Psoas muscle (tissue), 7 donors: ENCODE measurements at regions not wholly inside any gene's neighbourhood (a gene's known extent, or its start where the extent isn't known, plus 50 kb on each side); places are given as distances from the start of the nearest gene placed in this dataset.

Experiments used
- ATAC-seq, 4 donors: fragments of 200-7000 bp; cut with Tn5 transposase; one replicate each; pipeline ENCODE4 v1.9.1; 2020; ENCODE audit warnings: moderate library complexity in 3 of 4, mild to moderate bottlenecking in 2 of 4
- DNase-seq, 2 donors: peaks; one replicate each; pipeline ENCODE4 v3.0.0-alpha.2; 2020
- H3K27ac ChIP-seq: fragments of 200-600 bp; one replicate; pipeline ENCODE4 v1.8.0; 2022
- H3K27me3 ChIP-seq, 3 donors: fragments of 200-600 bp in 1 of 3; one replicate each; pipeline versions ENCODE4 v1.6.1 to v1.8.0; 2013 to 2022; ENCODE audit warnings: low read length in 2 of 3, mild to moderate bottlenecking in 2 of 3, moderate library complexity in 1 of 3; ENCODE audit not compliant: insufficient read depth in 3 of 3
- H3K36me3 ChIP-seq, 2 donors: fragments of 200-600 bp in 1 of 2; one replicate each; pipeline versions ENCODE4 v1.6.1 to v1.8.0; 2013 to 2022; ENCODE audit warnings: low read depth in 1 of 2, mild to moderate bottlenecking in 1 of 2, moderate library complexity in 1 of 2; ENCODE audit not compliant: insufficient read depth in 1 of 2
- H3K4me1 ChIP-seq: fragments of 200-600 bp; one replicate; pipeline ENCODE4 v1.8.0; 2022
- H3K4me3 ChIP-seq: fragments of 200-600 bp; one replicate; pipeline ENCODE4 v1.8.0; 2022; ENCODE audit warnings: mild to moderate bottlenecking
- H3K9me3 ChIP-seq: fragments of 200-600 bp; one replicate; pipeline ENCODE4 v1.8.0; 2022
- CTCF ChIP-seq: fragments of 200-600 bp; IDR thresholded peaks from one replicate; pipeline ENCODE4 v1.8.0; 2022; ENCODE audit warnings: antibody characterized with exemption
- WGBS, 3 donors: extraction: QIAGEN DNeasy Blood & Tissue Kit; methylation state at CpG; one replicate each; pipeline versions ENCODE4 v1.1.6 to v1.1.7; 2013; 5-methylcytosine and 5-hydroxymethylcytosine counted together
- intact Hi-C, 2 donors: fragments of 100-400 bp; cut with DNase I; formaldehyde crosslinking; loops; one replicate each; pipeline versions ENCODE4 v1.11.0 to v1.14.2; 2022
- donor health status: healthy with polysubstance abuse.
- donor health status: DM: no; HTN: no; CAD: no; lungs with moderate emphysema.
- donor health status: Bipolar disorder and iron deficiency.
- donor health status: healthy.
- donor health status: DM: yes; HTN: yes; CAD: no.
- donor health status: DM: no; HTN: no; CAD: no.
- donor health status: DM: yes; HTN: yes; CAD: no.

GRCh38 chr7:3196629-3197400, 104.2 kb upstream of the SDK1 start:
- TF ChIP-seq CTCF = no peak
- WGBS, 3 donors = 69 to 74% (median 73%) methylated on average over 21 of the region's 21 CpGs
- peaks cover 0 to 1% (median 0%) of the 10 kb centered on the region in 3 donors for H3K27me3 ChIP-seq
- no peaks in the 10 kb centered on the region for H3K36me3 ChIP-seq
- DNase-seq (no peak), ATAC-seq (no peak)
- H3K4me3 ChIP-seq = no peak overlapping the region
- intact Hi-C loops = no loop called here
- H3K9me3 ChIP-seq = no peaks in the 10 kb centered on the region
- no peak overlapping the region for H3K27ac ChIP-seq
- H3K4me1 ChIP-seq = no peaks in the 10 kb centered on the region

GRCh38 chr7:3197567-3198213, 103.4 kb upstream of the SDK1 start:
- Histone ChIP-seq H3K4me1 (no peaks in the 10 kb centered on the region), H3K9me3 (no peaks in the 10 kb centered on the region), H3K36me3 (no peaks in the 10 kb centered on the region), H3K4me3 (no peak overlapping the region), H3K27me3 (peaks cover 0 to 1% (median 0%) of the 10 kb centered on the region in 3 donors), H3K27ac (no peak overlapping the region)
- intact Hi-C loops = no loop called here
- WGBS, 3 donors = 66 to 67% (median 66%) methylated on average over 11 of the region's 11 CpGs
- no peak for TF ChIP-seq CTCF
- DNase-seq (no peak), ATAC-seq (no peak)

- TF ChIP-seq CTCF = no peak
- Histone ChIP-seq H3K36me3 (no peaks in the 10 kb centered on the region), H3K27me3 (peaks cover 0 to 1% (median 0%) of the 10 kb centered on the region in 3 donors), H3K4me3 (no peak overlapping the region), H3K9me3 (no peaks in the 10 kb centered on the region), H3K27ac (no peak overlapping the region), H3K4me1 (no peaks in the 10 kb centered on the region)
- ATAC-seq = no peak
- DNase-seq = no peak
- intact Hi-C loops = no loop called here
Measured at GRCh38 chr7:3198316-3198715, 102.7 kb upstream of the SDK1 start.

- Histone ChIP-seq H3K27ac (no peak overlapping the region), H3K9me3 (no peaks in the 10 kb centered on the region), H3K36me3 (no peaks in the 10 kb centered on the region), H3K4me3 (no peak overlapping the region), H3K27me3 (peaks cover 0 to 1% (median 0%) of the 10 kb centered on the region in 3 donors), H3K4me1 (no peaks in the 10 kb centered on the region)
- ATAC-seq (no peak), DNase-seq (no peak)
- 87 to 94% (median 91%) methylated on average over 1 of the region's 1 CpG for WGBS, 3 donors
- intact Hi-C loops = no loop called here
- no peak for TF ChIP-seq CTCF
Measured at GRCh38 chr7:3200504-3200903, 100.5 kb upstream of the SDK1 start.
